Body of pancreas (tissue), 4 donors: ENCODE measurements at regions not wholly inside any gene's neighbourhood (a gene's known extent, or its start where the extent isn't known, plus 50 kb on each side); places are given as distances from the start of the nearest gene placed in this dataset.

ENCODE experiments used
- POLR2A ChIP-seq, 3 donors: fragments of 450-650 bp; IDR thresholded peaks; one replicate each; pipeline ENCODE4 v1.6.1; 2016; ENCODE audit warnings: antibody characterized with exemption in 3 of 3, mild to moderate bottlenecking in 2 of 3
- TF ChIP-seq, protein P1 (sequence below), 7 experiments: fragments of 450-650 bp in 4 of 7; fragments of 200-600 bp in 3 of 7; sonication (generic) in 3 of 7; IDR thresholded peaks; one replicate each; pipeline ENCODE4 v1.5.1; 2016 to 2019; ENCODE audit warnings: antibody characterized with exemption in 7 of 7

DNA sequence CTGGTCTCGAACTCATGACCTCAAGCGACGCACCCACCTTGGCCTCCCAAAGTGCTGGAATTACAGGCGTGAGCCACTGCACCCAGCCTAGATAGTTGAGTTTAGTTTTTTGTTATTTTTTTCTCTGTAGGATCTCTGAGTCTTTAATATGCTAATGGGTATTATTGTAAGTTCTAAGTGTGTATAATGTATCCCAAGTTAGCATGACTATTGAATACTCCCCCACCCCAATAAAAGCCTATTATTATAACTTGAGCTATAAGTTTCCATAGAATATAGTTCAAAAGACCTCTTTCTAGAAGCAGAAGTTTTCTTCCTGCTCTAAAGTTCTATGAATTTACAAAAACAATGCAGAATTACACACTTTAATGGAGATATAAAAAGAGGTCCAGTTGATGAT lies 210.4 kb upstream of the MARCKS start:
- no peak for TF ChIP-seq POLR2A (IDR thresholded peaks at IDR 0.05)
- TF ChIP-seq, protein P1, sequence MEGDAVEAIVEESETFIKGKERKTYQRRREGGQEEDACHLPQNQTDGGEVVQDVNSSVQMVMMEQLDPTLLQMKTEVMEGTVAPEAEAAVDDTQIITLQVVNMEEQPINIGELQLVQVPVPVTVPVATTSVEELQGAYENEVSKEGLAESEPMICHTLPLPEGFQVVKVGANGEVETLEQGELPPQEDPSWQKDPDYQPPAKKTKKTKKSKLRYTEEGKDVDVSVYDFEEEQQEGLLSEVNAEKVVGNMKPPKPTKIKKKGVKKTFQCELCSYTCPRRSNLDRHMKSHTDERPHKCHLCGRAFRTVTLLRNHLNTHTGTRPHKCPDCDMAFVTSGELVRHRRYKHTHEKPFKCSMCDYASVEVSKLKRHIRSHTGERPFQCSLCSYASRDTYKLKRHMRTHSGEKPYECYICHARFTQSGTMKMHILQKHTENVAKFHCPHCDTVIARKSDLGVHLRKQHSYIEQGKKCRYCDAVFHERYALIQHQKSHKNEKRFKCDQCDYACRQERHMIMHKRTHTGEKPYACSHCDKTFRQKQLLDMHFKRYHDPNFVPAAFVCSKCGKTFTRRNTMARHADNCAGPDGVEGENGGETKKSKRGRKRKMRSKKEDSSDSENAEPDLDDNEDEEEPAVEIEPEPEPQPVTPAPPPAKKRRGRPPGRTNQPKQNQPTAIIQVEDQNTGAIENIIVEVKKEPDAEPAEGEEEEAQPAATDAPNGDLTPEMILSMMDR (IDR thresholded peaks at IDR 0.05) = no peak
